Tibial nerve (tissue), 4 donors: ENCODE measurements at regions not wholly inside any gene's neighbourhood (a gene's known extent, or its start where the extent isn't known, plus 50 kb on each side); places are given as distances from the start of the nearest gene placed in this dataset.
"Not testable (repeated sequence)": the region's sequence is repeated elsewhere in the genome, so short reads cannot be mapped to it uniquely, and the experiment has no call there.

ENCODE experiments used
- DNase-seq, 2 donors: peaks; one replicate each; pipeline ENCODE4 v3.0.0-alpha.2; 2019; ENCODE audit warnings: low spot score in 2 of 2
- H3K27ac ChIP-seq, 4 donors: fragments of 200-600 bp; sonication (generic) in 3 of 4; one replicate each; pipeline ENCODE4 v1.5.1; 2017 to 2019; ENCODE audit warnings: mild to moderate bottlenecking in 1 of 4
- H3K27me3 ChIP-seq, 2 donors: fragments of 200-600 bp; sonication (generic) in 1 of 2; one replicate each; pipeline versions ENCODE4 v1.5.1 to v1.6.0; 2017 to 2019
- H3K36me3 ChIP-seq, 3 donors: fragments of 200-600 bp; sonication (generic); one replicate each; pipeline ENCODE4 v1.5.1; 2018 to 2019
- H3K4me1 ChIP-seq, 4 donors: fragments of 200-600 bp; sonication (generic) in 3 of 4; one replicate each; pipeline ENCODE4 v1.5.1; 2017 to 2019
- H3K4me3 ChIP-seq, 4 donors: fragments of 200-600 bp; sonication (generic) in 3 of 4; one replicate each; pipeline ENCODE4 v1.5.1; 2017 to 2019; ENCODE audit warnings: mild to moderate bottlenecking in 1 of 4, moderate library complexity in 1 of 4
- H3K9me3 ChIP-seq, 4 donors: fragments of 200-600 bp; sonication (generic) in 3 of 4; one replicate each; pipeline ENCODE4 v1.5.1; 2017 to 2019
- EP300 ChIP-seq, 2 donors: sonication (generic); formaldehyde crosslinking; IDR thresholded peaks; one replicate each; pipeline ENCODE4 v1.6.1; 2017; ENCODE audit warnings: antibody characterized with exemption in 2 of 2, mild to moderate bottlenecking in 1 of 2
- POLR2A ChIP-seq, 2 donors: fragments of 450-650 bp; IDR thresholded peaks; one replicate each; pipeline ENCODE4 v1.6.1; 2017; ENCODE audit warnings: antibody characterized with exemption in 2 of 2, mild to moderate bottlenecking in 2 of 2, moderate library complexity in 2 of 2
- WGBS, 2 donors: methylation state at CpG; one replicate each; pipeline ENCODE4 v1.1.5; 2018; 5-methylcytosine and 5-hydroxymethylcytosine counted together
- TF ChIP-seq, protein P1 (sequence below), 5 experiments: fragments of 200-600 bp in 3 of 5; fragments of 450-650 bp in 2 of 5; sonication (generic) in 3 of 5; IDR thresholded peaks; one replicate each; pipeline ENCODE4 v1.5.1; 2016 to 2019; ENCODE audit warnings: antibody characterized with exemption in 5 of 5, mild to moderate bottlenecking in 3 of 5, moderate library complexity in 2 of 5

DNA sequence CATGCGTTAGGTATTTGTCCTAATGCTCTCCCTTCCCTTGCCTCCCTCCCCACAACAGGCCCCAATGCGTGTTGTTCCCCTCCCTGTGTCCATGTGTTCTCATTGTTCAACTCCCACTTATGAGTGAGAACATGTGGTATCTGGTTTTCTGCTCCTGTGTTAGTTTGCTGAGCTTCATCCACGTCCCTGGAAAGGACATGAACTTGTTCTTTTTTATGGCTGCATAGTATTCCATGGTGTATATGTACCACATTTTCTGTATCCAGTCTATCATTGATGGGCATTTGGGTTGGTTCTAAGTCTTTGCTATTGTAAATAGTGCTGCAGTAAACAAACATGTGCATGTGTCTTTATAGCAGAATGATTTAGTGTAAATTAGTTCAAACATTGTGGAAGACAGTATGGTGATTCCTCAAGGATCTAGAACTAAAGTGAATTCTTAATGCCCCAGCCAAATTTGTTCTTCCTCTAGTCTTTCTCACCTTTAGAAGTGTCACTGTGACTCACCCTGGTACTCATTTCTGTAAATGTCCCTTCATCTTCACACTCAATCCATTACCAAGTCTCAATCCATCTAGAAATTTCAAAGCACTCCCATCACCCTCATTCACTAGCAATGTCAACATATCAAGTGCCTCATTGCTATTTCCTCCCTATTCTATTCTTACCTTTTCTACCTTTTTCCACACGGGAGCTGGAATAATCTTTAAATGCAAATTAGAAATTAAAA, 123.9 kb downstream of the MREG start:
- 91 to 94% methylated on average over 4 of the region's 4 CpGs for WGBS, 2 donors
- not testable (repeated sequence) for DNase-seq, H3K9me3 ChIP-seq, H3K36me3 ChIP-seq, H3K4me3 ChIP-seq, H3K27ac ChIP-seq, H3K27me3 ChIP-seq
- H3K4me1 ChIP-seq: peaks cover 0 to 14% (median 9%) of the 10 kb centered on the region in 4 donors

DNA sequence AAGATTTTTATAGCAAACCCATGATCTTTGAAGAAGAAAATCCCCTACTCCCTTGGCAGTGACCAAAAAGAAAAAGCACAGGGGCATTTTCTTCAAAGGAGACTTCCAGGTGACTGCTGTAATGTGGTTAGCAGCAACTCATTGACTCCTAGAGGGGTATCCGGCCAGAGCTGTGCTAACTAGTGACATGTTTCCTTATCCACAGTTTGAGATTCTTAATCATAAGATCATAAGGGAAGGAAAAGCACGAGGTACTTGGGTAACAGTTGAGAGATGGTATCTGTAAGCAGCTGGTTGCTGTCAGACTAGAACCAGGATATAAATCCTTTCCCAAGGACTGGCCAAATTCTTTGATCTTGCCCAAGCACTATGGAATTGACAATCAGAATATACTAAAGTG, 124.7 kb downstream of the MREG start:
- WGBS, 2 donors: 46 to 54% methylated on average over 2 of the region's 2 CpGs
- H3K4me3 ChIP-seq: no peak overlapping the region
- DNase-seq: no peak
- no peaks in the 10 kb centered on the region for H3K36me3 ChIP-seq
- TF ChIP-seq, protein P1, sequence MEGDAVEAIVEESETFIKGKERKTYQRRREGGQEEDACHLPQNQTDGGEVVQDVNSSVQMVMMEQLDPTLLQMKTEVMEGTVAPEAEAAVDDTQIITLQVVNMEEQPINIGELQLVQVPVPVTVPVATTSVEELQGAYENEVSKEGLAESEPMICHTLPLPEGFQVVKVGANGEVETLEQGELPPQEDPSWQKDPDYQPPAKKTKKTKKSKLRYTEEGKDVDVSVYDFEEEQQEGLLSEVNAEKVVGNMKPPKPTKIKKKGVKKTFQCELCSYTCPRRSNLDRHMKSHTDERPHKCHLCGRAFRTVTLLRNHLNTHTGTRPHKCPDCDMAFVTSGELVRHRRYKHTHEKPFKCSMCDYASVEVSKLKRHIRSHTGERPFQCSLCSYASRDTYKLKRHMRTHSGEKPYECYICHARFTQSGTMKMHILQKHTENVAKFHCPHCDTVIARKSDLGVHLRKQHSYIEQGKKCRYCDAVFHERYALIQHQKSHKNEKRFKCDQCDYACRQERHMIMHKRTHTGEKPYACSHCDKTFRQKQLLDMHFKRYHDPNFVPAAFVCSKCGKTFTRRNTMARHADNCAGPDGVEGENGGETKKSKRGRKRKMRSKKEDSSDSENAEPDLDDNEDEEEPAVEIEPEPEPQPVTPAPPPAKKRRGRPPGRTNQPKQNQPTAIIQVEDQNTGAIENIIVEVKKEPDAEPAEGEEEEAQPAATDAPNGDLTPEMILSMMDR (IDR thresholded peaks at IDR 0.05): no peak
- no peak for TF ChIP-seq POLR2A (IDR thresholded peaks at IDR 0.05)
- TF ChIP-seq EP300 (IDR thresholded peaks at IDR 0.05): no peak
- H3K27ac ChIP-seq: no peak overlapping the region
- H3K4me1 ChIP-seq: peaks cover 0 to 19% (median 11%) of the 10 kb centered on the region in 4 donors
- no peaks in the 10 kb centered on the region for H3K27me3 ChIP-seq
- H3K9me3 ChIP-seq: no peaks in the 10 kb centered on the region

DNA sequence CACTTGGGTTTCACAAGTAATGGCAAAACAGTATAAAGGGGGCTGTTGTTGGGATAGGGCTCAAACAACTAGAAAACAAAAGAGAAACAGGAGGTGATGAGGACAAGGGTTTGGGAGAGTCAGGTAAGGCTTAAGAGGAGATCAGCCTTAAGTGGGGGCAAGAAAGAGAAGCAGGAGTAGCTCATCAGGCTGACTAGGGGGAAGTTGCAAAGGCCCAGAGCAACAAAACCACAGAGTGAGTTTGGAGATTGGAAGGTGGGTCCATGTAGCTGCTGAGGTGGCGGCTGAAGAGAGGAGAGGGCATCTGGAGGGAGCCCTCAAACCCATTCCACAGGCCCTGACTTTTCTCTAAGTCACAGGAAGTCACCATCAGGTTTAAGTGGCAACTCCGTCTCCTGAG, 126.0 kb downstream of the MREG start:
- no peak for DNase-seq
- Histone ChIP-seq H3K27ac (no peak overlapping the region), H3K36me3 (no peaks in the 10 kb centered on the region), H3K4me3 (no peak overlapping the region), H3K9me3 (no peaks in the 10 kb centered on the region), H3K27me3 (no peaks in the 10 kb centered on the region), H3K4me1 (peaks cover 0 to 19% (median 11%) of the 10 kb centered on the region in 4 donors)
- TF ChIP-seq EP300 (IDR thresholded peaks at IDR 0.05): no peak
- WGBS, 2 donors: 90 to 92% methylated on average over 2 of the region's 2 CpGs

DNA sequence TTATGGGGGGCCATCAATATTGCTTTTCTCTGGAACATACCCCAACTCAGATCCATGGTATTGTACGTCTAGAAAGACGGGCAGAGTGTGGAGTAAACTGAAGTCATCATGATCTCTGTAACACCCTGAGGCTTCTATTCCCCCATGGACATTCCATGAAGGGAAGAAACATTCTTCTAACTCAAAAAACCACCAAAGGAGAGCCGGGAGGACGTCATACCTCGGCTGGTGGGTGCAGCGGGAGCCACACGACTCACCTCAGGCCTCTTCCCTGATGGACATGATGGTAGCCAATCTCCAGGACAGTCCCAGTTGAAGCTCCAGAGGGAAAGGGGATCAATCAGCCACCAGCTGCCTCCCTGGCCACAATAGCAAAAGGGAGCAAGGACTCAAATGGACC, 127.3 kb downstream of the MREG start:
- H3K4me1 ChIP-seq: peaks cover 0 to 24% (median 11%) of the 10 kb centered on the region in 4 donors
- H3K27ac ChIP-seq: no peak overlapping the region
- H3K4me3 ChIP-seq: no peak overlapping the region
- H3K36me3 ChIP-seq: no peaks in the 10 kb centered on the region
- 80 to 90% methylated on average over 7 of the region's 7 CpGs for WGBS, 2 donors
- DNase-seq: no peak
- H3K27me3 ChIP-seq: no peaks in the 10 kb centered on the region
- no peaks in the 10 kb centered on the region for H3K9me3 ChIP-seq
- TF ChIP-seq, protein P1 (IDR thresholded peaks at IDR 0.05): no peak
- TF ChIP-seq POLR2A (IDR thresholded peaks at IDR 0.05): no peak
- no peak for TF ChIP-seq EP300 (IDR thresholded peaks at IDR 0.05)

DNA sequence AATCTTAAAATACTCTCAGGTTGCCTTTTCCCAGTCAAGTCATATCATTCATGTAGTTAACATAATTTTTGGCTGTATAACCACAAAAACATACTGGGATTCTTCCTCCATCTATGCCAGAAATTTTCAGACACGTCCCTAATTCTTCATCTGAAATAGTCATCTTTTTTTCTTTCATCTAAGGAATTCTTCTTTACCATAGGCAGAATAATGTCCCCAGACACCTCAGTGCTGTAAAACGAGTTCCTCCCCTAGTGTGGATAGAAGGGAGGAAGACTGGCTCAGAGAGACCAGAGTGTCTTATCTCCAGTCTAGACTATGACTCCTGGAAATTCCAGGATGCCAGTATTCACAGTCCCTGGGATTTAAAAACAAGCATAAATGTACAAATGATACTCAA, 127.8 kb downstream of the MREG start:
- no peak for DNase-seq
- no peaks in the 10 kb centered on the region for H3K27me3 ChIP-seq
- no peak overlapping the region for H3K4me3 ChIP-seq
- no peaks in the 10 kb centered on the region for H3K36me3 ChIP-seq
- WGBS, 2 donors: 29 to 36% methylated on average over 2 of the region's 2 CpGs
- TF ChIP-seq POLR2A (IDR thresholded peaks at IDR 0.05) (no peak), EP300 (IDR thresholded peaks at IDR 0.05) (no peak)
- TF ChIP-seq, protein P1 (IDR thresholded peaks at IDR 0.05): no peak
- H3K27ac ChIP-seq: no peak overlapping the region
- no peaks in the 10 kb centered on the region for H3K9me3 ChIP-seq
- H3K4me1 ChIP-seq: peaks cover 0 to 29% (median 11%) of the 10 kb centered on the region in 4 donors

DNA sequence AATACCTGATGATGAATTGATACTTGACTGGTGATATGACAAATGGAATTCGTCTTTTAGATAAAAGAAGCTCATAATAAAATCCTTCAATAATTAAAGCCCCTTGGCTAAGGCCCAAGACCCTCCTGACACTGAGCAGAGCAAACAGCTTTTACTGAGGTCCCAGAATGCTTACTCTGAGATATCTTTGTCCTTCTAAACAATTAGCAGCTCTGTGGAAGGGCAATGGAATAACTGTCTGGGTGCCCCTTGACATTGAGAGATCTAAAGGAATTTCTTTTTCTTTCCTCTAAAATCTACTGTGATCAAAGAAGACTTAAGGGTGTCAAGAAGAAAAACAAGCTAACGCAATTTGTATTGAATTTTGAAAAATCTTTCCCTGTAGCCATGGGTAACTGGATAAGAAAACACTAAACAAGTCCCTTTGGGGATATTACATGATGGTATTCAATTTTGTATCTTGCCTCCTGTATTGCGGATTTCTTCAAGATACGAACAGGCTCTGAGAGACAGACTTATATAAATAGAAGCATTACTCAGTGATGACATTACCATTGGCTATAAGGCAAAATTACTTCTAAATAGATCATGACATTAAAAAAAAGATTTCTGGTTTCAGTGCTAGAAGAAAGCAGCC, 128.8 kb downstream of the MREG start:
- no peak overlapping the region for H3K4me3 ChIP-seq
- WGBS, 2 donors: 26% methylated on average over 4 of the region's 4 CpGs
- H3K9me3 ChIP-seq: no peaks in the 10 kb centered on the region
- no peaks in the 10 kb centered on the region for H3K36me3 ChIP-seq
- DNase-seq: no peak
- TF ChIP-seq POLR2A (IDR thresholded peaks at IDR 0.05): no peak
- TF ChIP-seq, protein P1 (IDR thresholded peaks at IDR 0.05): no peak
- no peak for TF ChIP-seq EP300 (IDR thresholded peaks at IDR 0.05)
- no peaks in the 10 kb centered on the region for H3K27me3 ChIP-seq
- peak overlapping the region in 2 of 4 donors; percentile 0 to 56 for H3K27ac ChIP-seq
- peaks cover 0 to 32% (median 11%) of the 10 kb centered on the region in 4 donors for H3K4me1 ChIP-seq
